Skin of body (tissue), 1 donor: ENCODE measurements at regions not wholly inside any gene's neighbourhood (a gene's known extent, or its start where the extent isn't known, plus 50 kb on each side); places are given as distances from the start of the nearest gene placed in this dataset.
"Not testable (repeated sequence)": the region's sequence is repeated elsewhere in the genome, so short reads cannot be mapped to it uniquely, and the experiment has no call there.

Experiments used
- DNase-seq: peaks from one replicate; lab custom pipeline; 2025; lab: John Stamatoyannopoulos, UW

DNA sequence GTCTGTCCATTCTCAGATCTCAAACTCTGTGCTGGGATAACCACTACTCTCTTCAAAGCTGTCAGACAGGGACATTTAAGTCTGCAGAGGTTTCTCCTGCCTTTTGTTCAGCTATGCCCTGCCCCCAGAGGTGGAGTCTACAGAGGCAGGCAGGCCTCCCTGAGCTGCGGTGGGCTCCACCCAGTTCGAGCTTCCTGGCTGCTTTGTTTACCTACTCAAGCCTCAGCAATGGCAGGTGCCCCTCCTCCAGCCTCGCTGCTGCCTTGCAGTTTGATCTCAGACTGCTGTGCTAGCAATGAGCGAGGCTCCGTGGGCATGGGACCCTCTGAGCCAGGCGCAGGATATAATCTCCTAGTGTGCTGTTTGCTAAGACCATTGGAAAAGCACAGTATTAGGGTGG is 53.1 kb upstream of the HUNK start:
- not testable (repeated sequence) for DNase-seq

DNA sequence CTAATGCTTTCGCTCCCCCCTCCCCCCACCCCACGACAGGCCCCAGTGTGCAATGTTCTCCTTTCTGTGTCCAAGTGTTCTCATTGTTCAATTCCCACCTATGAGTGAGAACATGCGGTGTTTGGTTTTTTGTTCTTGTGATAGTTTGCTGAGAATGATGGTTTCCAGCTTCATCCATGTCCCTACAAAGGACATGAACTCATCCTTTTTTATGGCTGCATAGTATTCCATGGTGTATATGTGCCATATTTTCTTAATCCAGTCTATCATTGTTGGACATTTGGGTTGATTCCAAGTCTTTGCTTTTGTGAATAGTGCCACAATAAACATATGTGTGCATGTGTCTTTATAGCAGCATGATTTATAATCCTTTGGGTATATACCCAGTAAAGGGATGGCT is 58.5 kb upstream of the HUNK start:
- not testable (repeated sequence) for DNase-seq

DNA sequence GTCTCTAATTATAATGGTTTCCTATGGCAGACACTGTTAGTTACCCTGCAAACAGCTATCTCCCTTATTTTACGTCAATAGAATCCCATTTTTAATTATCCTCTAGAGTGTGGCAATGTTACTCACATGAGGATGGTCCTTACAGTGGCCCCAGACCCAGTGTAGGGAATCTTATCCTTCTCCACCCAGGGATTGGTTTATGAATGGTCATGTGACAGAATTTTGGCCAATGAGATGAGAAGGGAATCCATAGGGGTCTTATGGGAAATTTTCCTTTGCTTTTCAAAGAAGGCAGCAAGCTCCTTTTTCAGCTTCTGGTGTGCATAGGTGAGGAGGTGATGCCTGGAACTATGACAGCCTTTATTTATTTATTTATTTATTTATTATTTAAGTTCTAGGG is 59.0 kb upstream of the HUNK start:
- no peak for DNase-seq

DNA sequence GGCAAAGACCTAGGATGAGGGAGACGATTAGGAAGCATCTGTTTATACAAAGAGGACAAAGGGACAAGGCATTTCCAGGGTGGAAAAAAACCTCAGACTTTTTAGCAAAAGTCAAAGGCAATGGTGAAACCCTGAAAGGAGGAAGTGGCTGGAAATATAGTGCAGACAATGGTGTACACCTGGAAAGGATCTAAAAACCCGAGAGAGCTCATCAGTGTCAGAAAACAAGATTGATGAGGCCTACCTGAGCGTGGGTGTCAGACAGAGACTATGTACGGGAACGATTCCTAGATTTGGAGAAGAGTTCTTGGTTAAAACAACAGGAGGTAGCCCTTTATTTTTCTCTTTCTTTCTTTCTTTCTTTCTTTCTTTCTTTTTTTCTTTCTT is 68.8 kb upstream of the HUNK start:
- no peak for DNase-seq

DNA sequence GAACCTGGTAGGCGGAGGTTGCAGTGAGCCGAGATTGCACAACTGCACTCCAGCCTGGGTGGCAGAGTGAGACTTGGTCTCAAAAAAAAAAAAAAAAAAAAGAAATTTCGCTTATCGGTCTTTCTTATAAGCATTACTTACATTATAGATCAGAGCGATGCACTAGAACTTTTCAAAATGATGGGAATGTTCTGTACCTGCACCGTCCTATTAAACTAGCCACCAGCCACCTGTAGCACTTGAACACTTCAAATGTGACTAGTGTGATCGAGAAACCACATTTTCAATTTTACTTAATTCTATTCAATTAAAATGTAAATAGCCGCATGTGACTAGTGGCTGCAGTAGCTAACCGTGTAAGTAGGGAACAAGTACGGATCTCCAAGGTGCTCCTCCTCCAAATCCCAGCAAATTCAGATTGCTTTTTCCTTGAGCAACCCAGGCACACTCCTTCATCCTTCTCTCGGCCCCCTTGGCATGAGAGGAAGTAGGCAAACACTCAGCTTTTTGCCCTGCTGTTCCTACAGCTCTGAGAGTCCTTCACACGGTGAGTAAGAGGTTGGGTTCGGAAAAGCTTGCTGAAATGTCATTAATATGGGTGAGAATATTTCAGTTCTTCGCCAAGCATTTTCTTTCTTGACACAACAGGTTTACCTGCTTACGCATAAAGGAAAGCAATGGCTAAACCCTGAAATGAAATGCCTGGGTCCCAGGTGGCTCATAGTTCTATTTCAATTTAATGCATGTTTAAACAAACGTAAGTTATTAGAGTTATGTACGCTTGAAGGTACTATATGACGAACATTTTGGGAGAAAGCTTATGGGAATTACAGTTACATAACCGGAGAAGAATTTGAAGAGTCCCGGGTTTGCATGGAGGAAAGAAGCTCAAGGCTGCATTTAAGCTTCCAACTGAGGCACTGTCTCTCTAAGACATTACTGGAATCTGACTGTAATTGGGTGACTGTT is 69.5 kb upstream of the HUNK start:
- no peak for DNase-seq

DNA sequence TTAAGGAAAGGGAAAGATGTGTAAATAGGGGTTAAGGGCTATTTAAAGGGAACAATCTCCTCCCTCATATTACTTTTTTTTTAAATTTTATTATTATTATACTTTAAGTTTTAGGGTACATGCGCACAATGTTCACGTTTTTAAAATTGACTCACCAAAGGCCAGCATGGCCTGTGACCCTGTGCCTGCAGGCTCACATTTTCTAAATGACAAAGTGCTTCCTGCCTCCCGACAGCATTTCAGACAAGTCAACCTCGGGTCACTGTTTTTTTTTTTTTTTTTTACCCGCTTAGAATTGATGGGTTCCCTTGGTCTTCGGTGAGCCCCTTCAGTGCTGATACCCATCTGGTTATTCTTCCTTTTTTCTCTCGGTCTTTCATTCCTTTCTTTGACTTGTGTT is 70.4 kb upstream of the SCAF4 start:
- no peak for DNase-seq

DNA sequence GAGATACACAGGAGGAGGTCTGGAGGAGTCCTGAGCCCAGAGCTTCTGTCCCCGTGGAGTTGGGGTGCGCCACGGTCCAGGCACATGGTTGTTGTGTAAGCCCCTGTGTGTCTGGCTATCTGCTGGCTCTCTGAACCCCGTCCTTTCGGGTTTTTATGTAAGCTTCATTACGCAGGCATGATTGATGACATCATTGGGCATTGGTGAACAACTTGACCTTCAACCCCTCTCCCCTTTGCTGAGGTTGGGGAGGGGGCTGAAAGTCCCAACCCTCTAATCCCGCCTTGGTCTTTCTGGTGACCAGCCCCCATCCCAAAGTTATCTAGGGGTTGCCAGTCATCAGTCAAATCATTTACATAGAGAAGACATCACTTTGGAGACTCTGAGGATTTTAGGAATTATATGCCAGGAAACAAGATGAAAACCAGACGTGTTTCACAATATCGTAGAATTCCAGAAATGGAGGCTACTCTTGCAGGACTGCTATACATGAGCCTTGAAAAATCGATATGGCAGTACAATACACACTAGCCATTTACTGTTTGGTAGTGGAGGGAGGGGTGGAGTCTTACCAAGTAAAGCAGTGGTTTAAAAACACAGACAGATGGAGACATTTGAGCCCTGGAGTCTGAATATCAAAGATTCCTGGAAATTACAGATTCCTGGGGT is 69.8 kb upstream of the SCAF4 start:
- no peak for DNase-seq

DNA sequence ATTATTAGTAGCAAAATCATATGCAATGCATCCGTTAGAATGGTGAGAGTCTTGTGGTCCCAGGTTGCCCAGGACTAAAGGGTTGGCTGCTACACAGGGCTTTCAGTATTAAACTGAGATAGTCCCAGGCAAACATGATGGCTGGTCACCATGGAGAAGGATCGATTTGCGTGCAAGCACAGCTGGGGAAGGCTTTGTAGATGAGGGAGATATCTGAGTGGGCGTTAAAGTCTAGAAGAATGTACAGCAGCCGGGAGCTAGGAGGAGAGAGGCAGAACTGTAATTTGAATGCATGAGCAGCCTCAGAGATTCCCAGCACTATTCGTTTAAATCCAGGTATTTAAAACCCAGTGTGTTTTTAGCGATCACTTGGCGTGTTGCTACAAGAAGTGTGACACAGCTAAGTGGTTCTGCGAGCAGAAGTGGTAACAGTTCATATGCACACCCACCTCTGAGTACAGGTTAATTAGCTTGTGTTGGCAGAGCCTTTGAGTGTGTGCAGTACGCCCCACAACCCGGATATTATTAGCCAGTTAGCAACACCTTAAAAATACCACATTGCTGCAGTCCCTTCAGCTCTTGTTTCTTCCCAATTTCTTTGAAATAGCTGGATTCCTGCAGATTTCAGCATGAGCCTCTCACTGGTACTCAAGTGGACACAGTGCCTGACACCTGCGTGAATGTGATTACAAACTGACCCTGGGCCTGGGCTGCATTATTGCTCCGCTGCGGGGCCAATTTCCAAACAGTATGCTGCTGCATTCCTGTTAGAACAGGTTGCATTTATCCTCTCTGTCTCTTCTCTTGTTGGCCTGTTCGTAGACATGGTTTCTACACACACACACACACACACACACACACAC is 67.2 kb upstream of the SCAF4 start:
- no peak for DNase-seq

DNA sequence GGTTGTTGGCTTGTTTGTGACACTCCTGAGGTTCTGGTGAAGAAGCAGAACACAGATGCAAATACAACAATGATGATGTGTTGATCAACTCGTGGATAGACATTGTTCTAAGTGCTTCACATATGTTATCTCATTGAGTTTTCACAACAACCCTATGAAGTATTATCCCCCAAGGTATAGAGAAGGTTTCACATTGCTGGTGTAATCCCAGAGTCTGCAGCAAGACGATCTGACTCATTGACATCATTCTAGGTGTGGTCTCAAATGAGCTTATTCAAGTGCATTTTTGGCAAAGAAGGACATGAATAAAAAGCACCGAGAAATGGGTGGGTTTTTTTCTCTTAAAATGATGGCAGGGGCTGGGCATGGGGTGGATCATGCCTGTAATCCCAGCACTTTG is 64.1 kb upstream of the SCAF4 start:
- peak; percentile 60 for DNase-seq

DNA sequence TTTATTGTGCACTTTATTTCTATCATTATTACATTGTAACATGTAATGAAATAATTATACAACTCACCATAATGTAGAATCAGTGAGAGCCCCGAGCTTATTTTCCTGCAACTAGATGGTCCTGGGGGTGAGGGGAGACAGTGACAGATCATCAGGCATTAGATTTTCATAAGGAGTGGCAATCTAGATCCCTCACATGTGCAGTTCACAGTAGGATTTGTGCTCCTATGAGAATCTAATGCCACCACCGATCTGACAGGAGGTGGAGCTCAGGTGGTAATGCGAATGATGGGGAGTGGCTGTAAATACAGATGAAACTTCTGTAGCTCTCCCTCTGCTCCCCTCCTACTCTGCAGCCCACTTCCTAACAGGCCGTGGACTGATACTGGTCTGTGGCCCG is 58.5 kb upstream of the SCAF4 start:
- DNase-seq = not testable (repeated sequence)

DNA sequence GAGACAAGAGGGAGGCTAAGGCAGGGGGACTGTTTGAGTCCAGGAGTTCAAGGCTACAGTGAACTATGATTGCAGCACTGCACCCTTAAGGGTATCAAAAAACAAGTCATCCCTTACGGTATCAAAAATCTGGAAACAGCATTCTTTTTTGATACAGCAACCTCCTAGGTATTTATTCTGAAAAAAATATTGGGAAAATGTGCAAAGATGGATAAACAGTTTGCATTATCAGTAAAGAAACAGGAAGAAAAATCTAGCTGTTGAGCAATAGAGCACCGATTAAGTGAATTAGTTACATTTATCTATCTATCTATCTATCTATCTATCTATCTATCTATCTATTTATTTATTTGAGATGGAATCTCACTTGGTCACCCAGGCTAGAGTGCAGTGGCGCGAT is 56.7 kb upstream of the SCAF4 start:
- no peak for DNase-seq

DNA sequence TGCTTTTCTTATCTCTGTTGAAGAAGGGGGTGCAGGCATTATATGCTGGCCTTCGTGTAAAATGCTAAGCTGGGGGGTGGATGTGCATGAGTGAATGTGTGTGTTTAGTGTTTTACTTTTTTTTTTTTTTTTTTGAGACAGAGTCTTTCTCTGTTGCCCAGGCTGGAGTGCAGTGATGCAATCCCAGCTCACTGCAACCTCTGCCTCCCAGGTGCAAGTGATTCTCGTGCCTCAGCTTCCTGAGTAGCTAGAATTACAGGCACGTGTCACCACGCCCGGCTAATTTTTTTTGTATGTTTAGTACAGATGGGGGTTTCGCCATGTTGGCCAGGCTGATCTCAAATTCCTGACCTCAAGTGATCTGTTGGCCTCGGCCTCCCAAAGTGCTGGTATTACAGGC is 55.8 kb upstream of the SCAF4 start:
- not testable (repeated sequence) for DNase-seq

DNA sequence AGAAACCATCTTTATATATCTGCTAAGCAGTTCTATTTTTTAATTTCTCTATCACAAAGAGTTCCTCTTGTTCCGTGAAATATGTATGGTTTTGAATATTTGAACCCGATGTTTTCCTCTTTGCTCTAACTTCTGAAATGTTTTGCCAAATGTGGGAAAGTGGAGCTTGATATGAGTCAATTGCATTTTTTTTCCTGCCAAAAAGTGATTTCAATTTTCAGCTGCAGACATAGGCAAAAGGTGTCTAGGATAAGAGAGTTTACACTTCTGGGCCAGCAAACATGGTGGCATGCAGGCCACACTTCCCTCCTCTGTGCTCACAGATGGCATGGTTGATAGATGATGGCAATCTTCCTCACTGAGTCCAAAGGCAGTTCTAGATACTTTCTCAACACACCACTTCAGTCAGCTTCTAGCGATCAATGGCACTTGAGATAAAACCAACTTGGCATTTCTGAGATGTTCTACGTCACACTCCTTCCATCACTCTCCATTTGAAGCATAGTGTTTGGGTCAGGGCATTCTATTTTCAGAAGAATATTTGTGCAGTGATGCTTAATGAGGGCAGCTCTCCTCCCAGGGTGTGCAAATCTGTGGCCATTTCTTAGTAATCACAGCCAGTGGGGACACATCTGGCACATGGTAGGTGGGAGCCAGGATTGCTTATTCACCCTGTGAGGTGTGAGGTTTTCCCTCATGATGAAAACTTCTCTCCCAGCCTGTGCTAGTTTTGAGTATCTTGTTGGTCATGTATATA is 54.4 kb upstream of the SCAF4 start:
- no peak for DNase-seq

DNA sequence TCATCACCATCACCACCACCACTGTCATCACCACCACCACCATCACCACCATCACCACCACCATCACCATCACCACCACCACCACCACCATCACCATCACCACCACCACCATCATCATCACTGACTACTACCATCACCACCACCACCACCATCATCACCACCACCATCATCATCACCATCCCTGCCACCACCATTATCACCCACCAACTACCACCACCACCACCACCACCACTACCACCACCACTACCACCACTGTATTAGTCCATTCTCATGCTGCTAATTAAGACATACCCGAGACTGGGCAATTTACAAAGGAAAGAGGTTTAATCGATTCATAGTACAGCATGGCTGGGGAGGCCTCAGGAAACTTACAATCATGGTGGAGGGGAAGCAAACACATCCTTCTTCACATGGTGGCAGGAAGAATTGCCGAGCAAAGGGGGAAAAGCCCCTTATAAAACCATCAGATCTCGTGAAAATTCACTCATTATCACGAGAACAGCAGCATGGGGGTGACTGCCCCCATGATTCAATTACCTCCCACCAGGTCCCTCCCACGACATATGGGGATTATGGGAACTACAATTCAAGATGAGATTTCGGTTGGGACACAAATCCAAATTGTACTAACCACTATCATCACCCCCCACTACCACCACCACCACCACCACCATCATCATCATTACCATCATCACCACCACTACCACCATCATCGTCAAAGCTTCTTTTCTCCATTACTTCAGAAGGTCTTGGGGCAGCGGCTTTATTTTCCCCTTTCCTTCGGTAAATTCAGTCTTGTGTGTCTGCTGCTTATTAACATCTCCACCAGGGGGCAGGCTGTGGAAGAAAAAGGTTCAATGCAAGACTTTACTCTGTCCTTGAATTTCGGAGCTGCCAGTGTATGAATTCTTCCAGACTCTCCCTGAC is 53.6 kb upstream of the SCAF4 start:
- DNase-seq = peak; percentile 59

DNA sequence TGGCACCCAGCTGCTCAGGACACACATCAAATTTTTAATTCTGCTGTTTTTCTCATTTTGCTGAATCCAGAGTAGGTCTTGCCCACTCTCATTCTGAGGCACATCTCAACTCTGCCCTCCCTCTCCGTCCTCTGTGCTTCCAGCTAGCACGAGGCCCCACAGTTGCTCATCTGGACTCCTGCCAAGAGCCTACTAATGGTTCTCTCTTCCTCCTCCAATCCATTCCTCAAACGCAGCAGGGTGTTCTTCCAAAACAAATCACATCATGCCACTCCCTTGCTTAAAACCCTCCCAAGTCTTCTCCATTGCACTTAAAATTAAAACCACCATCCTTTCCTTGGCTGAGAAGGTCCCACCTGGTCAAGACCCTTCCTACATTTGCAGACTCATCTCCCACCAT is 49.8 kb upstream of the SCAF4 start:
- no peak for DNase-seq
